ENCODE measurements at regions not wholly inside any gene's neighbourhood (a gene's known extent, or its start where the extent isn't known, plus 50 kb on each side); places are given as distances from the start of the nearest gene placed in this dataset.

- TF ChIP-seq SUZ12 (IDR thresholded peaks at IDR 0.05) (no peak), CTBP1 (IDR thresholded peaks at IDR 0.05; ENCODE audit: borderline replicate concordance) (no peak), SP1 (IDR thresholded peaks at IDR 0.05) (no peak), LEF1 (IDR thresholded peaks at IDR 0.05; ENCODE audit: borderline replicate concordance) (no peak), NFRKB (IDR thresholded peaks at IDR 0.05) (no peak), FOXM1 (IDR thresholded peaks at IDR 0.05; ENCODE audit: borderline replicate concordance) (no peak), ZNF384 (IDR thresholded peaks at IDR 0.05) (no peak), BHLHE40 (IDR thresholded peaks at IDR 0.05; ENCODE audit: borderline replicate concordance) (no peak), ELF4 (IDR thresholded peaks at IDR 0.05) (no peak), FOXA1 (IDR thresholded peaks at IDR 0.05) (no peak), PKNOX1 (IDR thresholded peaks at IDR 0.05) (no peak)
Measured at GRCh38 chr12:124383028-124383427, 88.1 kb downstream of the RFLNA start.
